ENCODE measurements at regions not wholly inside any gene's neighbourhood (a gene's known extent, or its start where the extent isn't known, plus 50 kb on each side); places are given as distances from the start of the nearest gene placed in this dataset.
A peak's percentile ranks its signal among the peaks of the same experiment; 100 is the strongest.

DNA sequence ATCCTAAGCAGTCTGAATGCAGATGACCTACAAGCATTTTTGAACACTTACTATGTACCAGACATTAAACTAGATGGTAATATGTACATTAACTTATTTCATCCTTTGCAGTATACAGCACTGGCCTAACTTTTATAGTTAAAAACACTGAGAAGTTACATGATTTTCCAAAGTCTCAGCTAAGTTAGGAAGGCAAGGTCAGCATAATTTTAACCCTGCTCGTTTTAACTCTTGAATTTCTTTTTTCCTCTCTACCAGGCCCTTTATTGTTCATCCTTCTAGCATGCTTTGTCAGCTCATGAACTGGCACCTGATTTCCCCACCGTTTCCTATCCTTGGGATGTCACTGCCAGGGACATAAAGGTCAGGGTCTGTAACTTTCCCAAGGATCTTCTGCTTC is 76.9 kb upstream of the ZC3H11B start:
- Histone ChIP-seq H3K4me1 (no peaks in the 10 kb centered on the region), H3K4me3 (no peak overlapping the region), H3K4me2 (no peak overlapping the region), H3K27ac (no peak overlapping the region), H3K9me3 (no peaks in the 10 kb centered on the region)
- FAIRE-seq: no peak
- ATAC-seq: no peak
- CTCF ChIA-PET: no interaction called here
- no peak for TF ChIP-seq PHF8 (IDR thresholded peaks at IDR 0.05; ENCODE audit: borderline replicate concordance, low read depth)
- TF ChIP-seq MAFK (IDR thresholded peaks at IDR 0.05; ENCODE audit: partially characterized antibody): peak; percentile 68
- POLR2A ChIA-PET: no interaction called here
- DNase-seq (ENCODE audit: low read depth in 1 of 2, low spot score in 1 of 2): no peak
- WGBS (ENCODE audit: missing lambda C conversion rate): 5% methylated on average over 2 of the region's 2 CpGs

DNA sequence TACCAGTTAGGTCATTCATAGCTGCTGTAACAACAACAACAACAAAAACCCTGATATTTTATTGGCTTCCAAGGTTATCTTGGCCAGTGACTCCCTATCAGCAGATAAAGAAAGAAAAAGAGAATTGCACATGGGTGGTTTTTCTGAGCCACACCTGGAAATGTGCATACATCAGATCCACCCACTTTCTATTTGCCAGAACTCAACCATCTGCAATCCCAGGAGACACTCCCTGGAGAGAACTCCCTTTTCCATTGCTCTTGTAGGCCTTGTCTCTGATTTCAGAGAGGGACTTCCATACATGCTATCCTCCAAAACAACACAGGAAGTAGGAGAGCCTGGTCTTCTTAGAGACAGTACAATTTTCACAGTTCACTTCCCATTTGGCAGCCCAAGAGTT is 74.9 kb upstream of the ZC3H11B start:
- no peaks in the 10 kb centered on the region for H3K4me1 ChIP-seq
- no peak for TF ChIP-seq FOSB (CRISPR knock-in tag; IDR thresholded peaks at IDR 0.05)
- TF ChIP-seq MAFK (IDR thresholded peaks at IDR 0.05; ENCODE audit: partially characterized antibody): no peak
- TF ChIP-seq KDM5A (IDR thresholded peaks at IDR 0.05): no peak
- TF ChIP-seq, protein P1, sequence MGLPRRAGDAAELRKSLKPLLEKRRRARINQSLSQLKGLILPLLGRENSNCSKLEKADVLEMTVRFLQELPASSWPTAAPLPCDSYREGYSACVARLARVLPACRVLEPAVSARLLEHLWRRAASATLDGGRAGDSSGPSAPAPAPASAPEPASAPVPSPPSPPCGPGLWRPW (IDR thresholded peaks at IDR 0.05): no peak
- TF ChIP-seq EHF (CRISPR knock-in tag; IDR thresholded peaks at IDR 0.05): no peak
- TF ChIP-seq RNF2 (IDR thresholded peaks at IDR 0.05; ENCODE audit: borderline replicate concordance, low read depth): no peak
- TF ChIP-seq FOXS1 (CRISPR knock-in tag; IDR thresholded peaks at IDR 0.05): no peak
- TF ChIP-seq, protein P2, sequence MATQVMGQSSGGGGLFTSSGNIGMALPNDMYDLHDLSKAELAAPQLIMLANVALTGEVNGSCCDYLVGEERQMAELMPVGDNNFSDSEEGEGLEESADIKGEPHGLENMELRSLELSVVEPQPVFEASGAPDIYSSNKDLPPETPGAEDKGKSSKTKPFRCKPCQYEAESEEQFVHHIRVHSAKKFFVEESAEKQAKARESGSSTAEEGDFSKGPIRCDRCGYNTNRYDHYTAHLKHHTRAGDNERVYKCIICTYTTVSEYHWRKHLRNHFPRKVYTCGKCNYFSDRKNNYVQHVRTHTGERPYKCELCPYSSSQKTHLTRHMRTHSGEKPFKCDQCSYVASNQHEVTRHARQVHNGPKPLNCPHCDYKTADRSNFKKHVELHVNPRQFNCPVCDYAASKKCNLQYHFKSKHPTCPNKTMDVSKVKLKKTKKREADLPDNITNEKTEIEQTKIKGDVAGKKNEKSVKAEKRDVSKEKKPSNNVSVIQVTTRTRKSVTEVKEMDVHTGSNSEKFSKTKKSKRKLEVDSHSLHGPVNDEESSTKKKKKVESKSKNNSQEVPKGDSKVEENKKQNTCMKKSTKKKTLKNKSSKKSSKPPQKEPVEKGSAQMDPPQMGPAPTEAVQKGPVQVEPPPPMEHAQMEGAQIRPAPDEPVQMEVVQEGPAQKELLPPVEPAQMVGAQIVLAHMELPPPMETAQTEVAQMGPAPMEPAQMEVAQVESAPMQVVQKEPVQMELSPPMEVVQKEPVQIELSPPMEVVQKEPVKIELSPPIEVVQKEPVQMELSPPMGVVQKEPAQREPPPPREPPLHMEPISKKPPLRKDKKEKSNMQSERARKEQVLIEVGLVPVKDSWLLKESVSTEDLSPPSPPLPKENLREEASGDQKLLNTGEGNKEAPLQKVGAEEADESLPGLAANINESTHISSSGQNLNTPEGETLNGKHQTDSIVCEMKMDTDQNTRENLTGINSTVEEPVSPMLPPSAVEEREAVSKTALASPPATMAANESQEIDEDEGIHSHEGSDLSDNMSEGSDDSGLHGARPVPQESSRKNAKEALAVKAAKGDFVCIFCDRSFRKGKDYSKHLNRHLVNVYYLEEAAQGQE (IDR thresholded peaks at IDR 0.05): no peak
- no peak for TF ChIP-seq HOXB13 (CRISPR knock-in tag; IDR thresholded peaks at IDR 0.05; ENCODE audit: low read depth)
- no peak for TF ChIP-seq PHF8 (IDR thresholded peaks at IDR 0.05; ENCODE audit: borderline replicate concordance, low read depth)
- TF ChIP-seq HDAC2 (IDR thresholded peaks at IDR 0.05): no peak
- TF ChIP-seq RCOR1 (IDR thresholded peaks at IDR 0.05; ENCODE audit: low read depth, low read length): no peak
- no peak for TF ChIP-seq SREBF2 (IDR thresholded peaks at IDR 0.05)
- no peak for TF ChIP-seq POLR2A (IDR thresholded peaks at IDR 0.05; ENCODE audit: low read length)
- TF ChIP-seq HEYL (CRISPR knock-in tag; IDR thresholded peaks at IDR 0.05): no peak
- TF ChIP-seq KDM1A (IDR thresholded peaks at IDR 0.05; ENCODE audit: low read depth): no peak
- no peak for TF ChIP-seq EP300 (IDR thresholded peaks at IDR 0.05)
- no peak for DNase-seq (ENCODE audit: low read depth in 1 of 2, low spot score in 1 of 2)

DNA sequence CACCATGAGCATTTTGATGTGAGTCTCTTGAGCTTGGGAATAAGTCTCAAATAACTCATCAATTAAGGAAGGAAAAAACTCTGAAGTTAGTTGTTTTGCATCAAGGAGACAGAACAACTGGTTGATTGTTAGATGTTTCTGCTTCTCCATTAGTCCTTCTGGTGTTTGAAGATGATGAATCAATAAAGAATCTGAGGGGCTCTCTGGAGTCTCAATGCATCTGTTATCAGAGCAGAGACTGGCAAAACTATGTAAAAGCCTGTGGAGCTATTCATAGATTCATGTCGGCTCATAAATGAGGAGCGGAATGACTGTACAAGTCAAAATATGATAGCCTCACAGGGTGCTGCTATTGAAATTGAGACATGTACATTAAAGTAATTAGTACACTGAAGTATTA is 73.3 kb upstream of the ZC3H11B start:
- ATAC-seq (no peak), DNase-seq (ENCODE audit: low read depth in 1 of 2, low spot score in 1 of 2) (no peak), FAIRE-seq (no peak)
- Histone ChIP-seq H3K4me1 (no peaks in the 10 kb centered on the region), H3K9me3 (no peaks in the 10 kb centered on the region), H3K4me3 (no peak overlapping the region), H3K4me2 (no peak overlapping the region), H3K27ac (no peak overlapping the region)
- TF ChIP-seq, protein P3, sequence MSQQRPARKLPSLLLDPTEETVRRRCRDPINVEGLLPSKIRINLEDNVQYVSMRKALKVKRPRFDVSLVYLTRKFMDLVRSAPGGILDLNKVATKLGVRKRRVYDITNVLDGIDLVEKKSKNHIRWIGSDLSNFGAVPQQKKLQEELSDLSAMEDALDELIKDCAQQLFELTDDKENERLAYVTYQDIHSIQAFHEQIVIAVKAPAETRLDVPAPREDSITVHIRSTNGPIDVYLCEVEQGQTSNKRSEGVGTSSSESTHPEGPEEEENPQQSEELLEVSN (IDR thresholded peaks at IDR 0.05; ENCODE audit: borderline replicate concordance, low read depth): no peak
- no peak for TF ChIP-seq CEBPB (IDR thresholded peaks at IDR 0.05)
- no peak for TF ChIP-seq JUNB (IDR thresholded peaks at IDR 0.05)
- TF ChIP-seq CBX2 (IDR thresholded peaks at IDR 0.05; ENCODE audit: borderline replicate concordance, low read depth): no peak
- TF ChIP-seq HOXB5 (CRISPR knock-in tag; IDR thresholded peaks at IDR 0.05): no peak
- TF ChIP-seq CHD4 (IDR thresholded peaks at IDR 0.05; ENCODE audit: borderline replicate concordance): no peak
- no peak for TF ChIP-seq NFE2L2 (conservative IDR thresholded peaks at IDR 0.05; ENCODE audit: low read length)
- WGBS (ENCODE audit: missing lambda C conversion rate): 85% methylated on average over 2 of the region's 2 CpGs
- ChIA-PET CTCF (interaction anchor here (1.1 to 1.2 kb wide), 2 partner anchors 9 kb away, joined by 3 to 4 read pairs; no protein-coding TSS in a partner anchor), POLR2A (no interaction called here)

More for the DNA sequence above, 74.9 kb upstream of the ZC3H11B start:
- H3K4me3 ChIP-seq: no peak overlapping the region
- no peak for FAIRE-seq
- H3K27ac ChIP-seq: no peak overlapping the region
- no peak for ATAC-seq
- no peaks in the 10 kb centered on the region for H3K9me3 ChIP-seq
- POLR2A ChIA-PET: no interaction called here
- H3K4me2 ChIP-seq: no peak overlapping the region
- CTCF ChIA-PET: no interaction called here

Data from A549 (cell line).